Non-pigmented ciliary epithelial cell (primary cell): ENCODE measurements at regions not wholly inside any gene's neighbourhood (a gene's known extent, or its start where the extent isn't known, plus 50 kb on each side); places are given as distances from the start of the nearest gene placed in this dataset.

Source experiments
- DNase-seq: peaks from one replicate; pipeline ENCODE4 v3.0.0-alpha.2; 2010; ENCODE audit warnings: low read depth

GRCh38 chr7:54847921-54848320 lies 88.9 kb upstream of the SEC61G start:
- no peak for DNase-seq

- DNase-seq, result no peak
These were observed 97.8 kb upstream of the SEC61G start for GRCh38 chr7:54856856-54857255.

GRCh38 chr7:54857294-54857693 lies 98.3 kb upstream of the SEC61G start:
- no peak for DNase-seq

GRCh38 chr7:54858008-54858692 lies 99.1 kb upstream of the SEC61G start:
- no peak for DNase-seq

- no peak for DNase-seq
These were observed 100.1 kb upstream of the SEC61G start for GRCh38 chr7:54859066-54859465.

- no peak for DNase-seq
These were observed 100.5 kb upstream of the SEC61G start for GRCh38 chr7:54859545-54859944.

GRCh38 chr7:54860003-54860775 lies 101.2 kb upstream of the SEC61G start:
- no peak for DNase-seq

- DNase-seq, result no peak
These were observed 101.8 kb upstream of the SEC61G start for GRCh38 chr7:54860843-54861242.

- no peak for DNase-seq
These were observed 105.7 kb upstream of the SEC61G start for GRCh38 chr7:54864663-54865062.

- no peak for DNase-seq
These were observed 110.5 kb upstream of the SEC61G start for GRCh38 chr7:54869523-54869922.

- no peak for DNase-seq
These were observed 115.8 kb upstream of the SEC61G start for GRCh38 chr7:54874804-54875203.

GRCh38 chr7:54877683-54878082 lies 118.7 kb upstream of the SEC61G start:
- DNase-seq, result no peak

- no peak for DNase-seq
These were observed 119.3 kb upstream of the SEC61G start for GRCh38 chr7:54878339-54878738.

- DNase-seq, result no peak
These were observed 120.8 kb upstream of the SEC61G start for GRCh38 chr7:54879776-54880175.

- no peak for DNase-seq
These were observed 121.4 kb upstream of the SEC61G start for GRCh38 chr7:54880326-54880989.

GRCh38 chr7:54881816-54882520 lies 123.0 kb upstream of the SEC61G start:
- no peak for DNase-seq

GRCh38 chr7:54882694-54883093 lies 123.7 kb upstream of the SEC61G start:
- no peak for DNase-seq

- DNase-seq, result no peak
These were observed 124.6 kb upstream of the SEC61G start for GRCh38 chr7:54883576-54883975.

- no peak for DNase-seq
These were observed 126.3 kb upstream of the SEC61G start for GRCh38 chr7:54885285-54885684.

GRCh38 chr7:54888067-54888733 lies 129.2 kb upstream of the SEC61G start:
- no peak for DNase-seq

GRCh38 chr7:54888734-54889082 lies 129.7 kb upstream of the SEC61G start:
- DNase-seq, result no peak

GRCh38 chr7:54897891-54898290 lies 120.9 kb upstream of the EGFR start:
- no peak for DNase-seq
